Kidney epithelial cell (primary cell): ENCODE measurements at regions not wholly inside any gene's neighbourhood (a gene's known extent, or its start where the extent isn't known, plus 50 kb on each side); places are given as distances from the start of the nearest gene placed in this dataset.

Experiments
- DNase-seq: peaks from one replicate; pipeline ENCODE4 v3.0.0-alpha.2; 2010; ENCODE audit warnings: low read depth
- H3K27me3 ChIP-seq: 2 replicates; pipeline ENCODE4 v1.6.0; 2011; ENCODE audit warnings: low read length; ENCODE audit not compliant: control insufficient read depth, insufficient read depth
- H3K36me3 ChIP-seq: 2 replicates; pipeline ENCODE4 v1.5.1; 2011; ENCODE audit warnings: low read length; ENCODE audit not compliant: control insufficient read depth, insufficient read depth
- H3K4me3 ChIP-seq: 2 replicates; pipeline ENCODE4 v1.5.1; 2011; ENCODE audit warnings: low read depth, mild to moderate bottlenecking, control low read depth, low read length
- CTCF ChIP-seq: IDR thresholded peaks from 2 replicates; pipeline ENCODE4 v1.5.1; 2011; ENCODE audit warnings: mild to moderate bottlenecking, moderate library complexity, low read length, control low read depth, inconsistent platforms; ENCODE audit not compliant: insufficient read depth, poor library complexity, severe bottlenecking

DNA sequence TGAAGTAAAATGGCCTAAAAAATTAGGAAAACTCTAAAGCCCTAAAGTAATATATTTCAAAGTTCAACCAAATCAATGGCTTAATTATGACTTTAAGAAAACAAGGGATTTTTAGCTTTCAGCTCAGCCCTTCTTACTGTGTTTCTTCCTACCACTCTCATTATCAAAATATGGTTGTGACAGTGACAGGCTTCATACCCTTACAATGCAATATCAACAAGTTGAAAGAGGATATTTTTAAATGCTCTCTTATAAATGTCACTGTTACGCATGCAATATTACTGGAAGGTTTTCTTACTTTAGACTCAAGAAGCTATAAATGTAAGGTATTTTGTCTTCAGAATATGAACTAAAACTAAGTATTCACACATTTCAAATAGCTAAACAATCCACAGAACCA is 1225.7 kb upstream of the MIR17HG start:
- H3K36me3 ChIP-seq, result no peaks in the 10 kb centered on the region
- no peaks in the 10 kb centered on the region for H3K27me3 ChIP-seq
- H3K4me3 ChIP-seq, result no peak overlapping the region
- DNase-seq, result no peak
- TF ChIP-seq CTCF, result no peak

GRCh38 chr13:90122531-90122930 is 1225.0 kb upstream of the MIR17HG start:
- no peaks in the 10 kb centered on the region for H3K27me3 ChIP-seq

DNA sequence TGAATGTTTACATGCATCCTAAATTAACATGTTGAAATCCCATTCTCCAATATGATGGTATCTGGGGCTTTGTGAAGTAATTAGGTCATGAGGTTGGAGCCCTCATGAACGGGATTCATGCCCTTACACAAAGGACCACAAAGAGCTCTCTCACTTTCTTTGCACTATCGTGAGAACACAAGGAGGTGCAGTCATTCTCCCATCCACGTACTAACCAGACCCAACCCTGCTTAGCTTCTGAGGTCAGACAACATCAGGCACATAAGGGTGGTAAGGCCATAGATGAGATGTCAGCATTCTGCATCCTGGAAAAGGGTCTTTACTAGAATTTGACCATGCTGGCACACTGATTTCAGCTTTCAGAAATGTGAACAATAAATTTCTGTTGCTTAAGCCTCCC is 1211.9 kb upstream of the MIR17HG start:
- no peak overlapping the region for H3K4me3 ChIP-seq
- no peaks in the 10 kb centered on the region for H3K36me3 ChIP-seq
- no peak for TF ChIP-seq CTCF
- no peak for DNase-seq
- H3K27me3 ChIP-seq, result no peaks in the 10 kb centered on the region

More at GRCh38 chr13:90122531-90122930, 1225.0 kb upstream of the MIR17HG start:
- Histone ChIP-seq H3K36me3 (no peaks in the 10 kb centered on the region), H3K4me3 (no peak overlapping the region)
- TF ChIP-seq CTCF, result no peak
- DNase-seq, result no peak

- DNase-seq, result no peak
- TF ChIP-seq CTCF, result no peak
- H3K36me3 ChIP-seq, result no peaks in the 10 kb centered on the region
- H3K27me3 ChIP-seq, result no peaks in the 10 kb centered on the region
- no peak overlapping the region for H3K4me3 ChIP-seq
These were observed 1205.2 kb upstream of the MIR17HG start for GRCh38 chr13:90142251-90142650.

- Histone ChIP-seq H3K27me3 (no peaks in the 10 kb centered on the region), H3K4me3 (no peak overlapping the region), H3K36me3 (no peaks in the 10 kb centered on the region)
- no peak for TF ChIP-seq CTCF
- DNase-seq, result no peak
These were observed 1193.1 kb upstream of the MIR17HG start for GRCh38 chr13:90154311-90154960.

DNA sequence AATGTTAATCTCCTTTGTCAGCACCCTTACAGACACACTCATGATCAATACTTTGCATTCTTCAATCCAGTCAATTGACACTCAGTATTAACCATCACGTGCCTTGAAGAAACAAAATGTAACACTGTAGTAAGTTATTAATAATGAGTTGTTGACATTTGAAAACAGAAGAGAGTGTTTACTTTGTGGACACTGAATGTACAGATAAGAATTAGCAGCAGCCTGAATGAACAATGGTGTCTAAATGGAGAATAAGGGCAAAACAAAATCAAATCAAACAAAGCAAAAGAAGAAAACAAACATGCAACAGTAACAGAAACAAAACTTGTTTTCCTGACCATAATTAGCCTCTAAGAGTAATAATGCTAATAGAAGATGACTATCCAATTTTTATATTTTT is 1191.1 kb upstream of the MIR17HG start:
- TF ChIP-seq CTCF, result no peak
- no peak for DNase-seq
- Histone ChIP-seq H3K4me3 (no peak overlapping the region), H3K36me3 (no peaks in the 10 kb centered on the region), H3K27me3 (no peaks in the 10 kb centered on the region)
